Heart left ventricle (tissue), 13 donors: ENCODE measurements at regions not wholly inside any gene's neighbourhood (a gene's known extent, or its start where the extent isn't known, plus 50 kb on each side); places are given as distances from the start of the nearest gene placed in this dataset.

ENCODE experiments used
- POLR2A ChIP-seq, 2 donors: fragments of 450-650 bp; IDR thresholded peaks; one replicate each; pipeline ENCODE4 v1.6.1; 2017; ENCODE audit warnings: antibody characterized with exemption in 2 of 2, mild to moderate bottlenecking in 2 of 2, moderate library complexity in 2 of 2
- TF ChIP-seq, protein P1 (sequence below), 12 donors: fragments of 200-600 bp; sonication (generic) in 4 of 12; IDR thresholded peaks; one replicate each; pipeline versions ENCODE4 v1.5.0 to v1.8.0; 2018 to 2022; ENCODE audit warnings: antibody characterized with exemption in 12 of 12, mild to moderate bottlenecking in 5 of 12
- donor health status: ischemic (EF 13 %, LVEDD 7.1; RV severe dilation, severe dysfunction).
- donor health status: DM: no; HTN: yes; CAD: no.
- donor health status: DM: no; HTN: no; CAD: no.
- donor health status: ischemic (EF 25% LVEDD 6.9; RV normal size, moderate dysfunction).
- donor health status: ischemic (EF 25% LVEDD 5.7; RV mildly dilated, moderate dysfunction).
- donor health status: ischemic (EF 35%, LVEDD 5.7; RV mildly dilated, moderate dysfunction).
- donor health status: nonischemic (EF 11% LVEDD 7.7; RV severe dilation, severe dysfunction).
- donor health status: DM: yes; HTN: yes; CAD: no.
- donor health status: PGD.
- donor health status: ischemic (EF 29% LVEDD 5.4; RV normal size, mild dysfunction).
- donor health status: nonischemic (EF 23%, LVEDD 6.1; RV moderate dilation, normal function).

- TF ChIP-seq, protein P1, sequence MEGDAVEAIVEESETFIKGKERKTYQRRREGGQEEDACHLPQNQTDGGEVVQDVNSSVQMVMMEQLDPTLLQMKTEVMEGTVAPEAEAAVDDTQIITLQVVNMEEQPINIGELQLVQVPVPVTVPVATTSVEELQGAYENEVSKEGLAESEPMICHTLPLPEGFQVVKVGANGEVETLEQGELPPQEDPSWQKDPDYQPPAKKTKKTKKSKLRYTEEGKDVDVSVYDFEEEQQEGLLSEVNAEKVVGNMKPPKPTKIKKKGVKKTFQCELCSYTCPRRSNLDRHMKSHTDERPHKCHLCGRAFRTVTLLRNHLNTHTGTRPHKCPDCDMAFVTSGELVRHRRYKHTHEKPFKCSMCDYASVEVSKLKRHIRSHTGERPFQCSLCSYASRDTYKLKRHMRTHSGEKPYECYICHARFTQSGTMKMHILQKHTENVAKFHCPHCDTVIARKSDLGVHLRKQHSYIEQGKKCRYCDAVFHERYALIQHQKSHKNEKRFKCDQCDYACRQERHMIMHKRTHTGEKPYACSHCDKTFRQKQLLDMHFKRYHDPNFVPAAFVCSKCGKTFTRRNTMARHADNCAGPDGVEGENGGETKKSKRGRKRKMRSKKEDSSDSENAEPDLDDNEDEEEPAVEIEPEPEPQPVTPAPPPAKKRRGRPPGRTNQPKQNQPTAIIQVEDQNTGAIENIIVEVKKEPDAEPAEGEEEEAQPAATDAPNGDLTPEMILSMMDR (IDR thresholded peaks at IDR 0.05), result no peak
- no peak for TF ChIP-seq POLR2A (IDR thresholded peaks at IDR 0.05)
Observed at GRCh38 chr5:165956854-165957253, 2334.6 kb upstream of the WWC1 start.
